ENCODE measurements at regions not wholly inside any gene's neighbourhood (a gene's known extent, or its start where the extent isn't known, plus 50 kb on each side); places are given as distances from the start of the nearest gene placed in this dataset.
A peak's percentile ranks its signal among the peaks of the same experiment; 100 is the strongest.

- peak; percentile 1 for DNase-seq (ENCODE audit: low read depth)
- TF ChIP-seq, protein P1, sequence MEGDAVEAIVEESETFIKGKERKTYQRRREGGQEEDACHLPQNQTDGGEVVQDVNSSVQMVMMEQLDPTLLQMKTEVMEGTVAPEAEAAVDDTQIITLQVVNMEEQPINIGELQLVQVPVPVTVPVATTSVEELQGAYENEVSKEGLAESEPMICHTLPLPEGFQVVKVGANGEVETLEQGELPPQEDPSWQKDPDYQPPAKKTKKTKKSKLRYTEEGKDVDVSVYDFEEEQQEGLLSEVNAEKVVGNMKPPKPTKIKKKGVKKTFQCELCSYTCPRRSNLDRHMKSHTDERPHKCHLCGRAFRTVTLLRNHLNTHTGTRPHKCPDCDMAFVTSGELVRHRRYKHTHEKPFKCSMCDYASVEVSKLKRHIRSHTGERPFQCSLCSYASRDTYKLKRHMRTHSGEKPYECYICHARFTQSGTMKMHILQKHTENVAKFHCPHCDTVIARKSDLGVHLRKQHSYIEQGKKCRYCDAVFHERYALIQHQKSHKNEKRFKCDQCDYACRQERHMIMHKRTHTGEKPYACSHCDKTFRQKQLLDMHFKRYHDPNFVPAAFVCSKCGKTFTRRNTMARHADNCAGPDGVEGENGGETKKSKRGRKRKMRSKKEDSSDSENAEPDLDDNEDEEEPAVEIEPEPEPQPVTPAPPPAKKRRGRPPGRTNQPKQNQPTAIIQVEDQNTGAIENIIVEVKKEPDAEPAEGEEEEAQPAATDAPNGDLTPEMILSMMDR (conservative IDR thresholded peaks at IDR 0.05; ENCODE audit: low read depth, low read length), result no peak
- no peak overlapping the region for H3K4me3 ChIP-seq (ENCODE audit: low read depth, low read length)
These were observed 419.7 kb upstream of the CNTN5 start for GRCh38 chr11:98600786-98601773.

DNA sequence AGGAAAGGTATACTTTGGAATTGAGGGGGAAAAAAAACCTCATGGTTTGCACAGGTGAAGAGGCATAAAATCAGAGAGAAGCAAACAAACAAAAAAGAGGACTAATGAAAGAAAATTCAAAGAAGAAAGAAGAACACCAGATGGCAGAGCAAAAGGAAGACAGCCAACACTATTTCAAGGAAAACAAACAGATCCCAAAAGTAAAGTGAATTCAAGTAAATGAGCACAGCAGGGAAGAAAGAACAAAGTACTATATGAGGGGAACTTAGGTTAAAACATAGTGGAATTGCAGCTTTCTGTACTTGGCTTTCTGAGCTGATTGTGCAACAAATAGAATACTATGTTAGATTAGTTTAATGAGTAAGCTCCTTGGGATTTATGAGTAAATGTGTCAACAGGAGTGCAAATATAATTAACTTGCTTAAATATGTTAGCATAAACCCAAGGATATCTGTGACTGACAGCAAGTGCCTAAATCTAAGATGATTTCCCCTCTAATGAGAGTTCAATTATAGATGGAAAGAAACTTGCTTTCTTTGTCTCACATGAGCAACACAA lies 404.6 kb upstream of the CNTN5 start:
- DNase-seq (ENCODE audit: low read depth), result peak; percentile 13
- TF ChIP-seq, protein P1 (conservative IDR thresholded peaks at IDR 0.05; ENCODE audit: low read depth, low read length), result no peak
- no peak overlapping the region for H3K4me3 ChIP-seq (ENCODE audit: low read depth, low read length)

- DNase-seq (ENCODE audit: low read depth), result no peak
- H3K4me3 ChIP-seq (ENCODE audit: low read depth, low read length), result no peak overlapping the region
- TF ChIP-seq, protein P1 (conservative IDR thresholded peaks at IDR 0.05; ENCODE audit: low read depth, low read length), result no peak
These were observed 399.0 kb upstream of the CNTN5 start for GRCh38 chr11:98621767-98622166.

DNA sequence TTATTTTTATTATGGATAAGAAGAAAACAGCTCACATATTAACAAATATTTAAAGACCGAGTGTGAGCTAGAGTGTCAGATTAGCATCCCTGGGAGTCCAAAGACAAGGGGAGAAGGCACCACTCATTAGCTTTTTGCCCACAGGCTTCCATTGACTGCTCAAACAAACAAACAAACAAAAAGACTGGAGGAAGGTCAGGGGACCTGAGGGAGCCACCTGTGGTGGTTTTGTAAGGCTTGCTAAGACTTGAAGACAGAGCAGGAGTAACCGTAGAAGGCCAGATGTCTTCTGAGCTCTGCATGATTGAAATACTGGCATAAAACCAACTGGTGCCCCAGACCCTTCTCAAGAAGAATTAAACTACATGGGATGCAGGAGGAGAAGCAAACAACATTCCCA lies 395.2 kb upstream of the CNTN5 start:
- TF ChIP-seq, protein P1 (conservative IDR thresholded peaks at IDR 0.05; ENCODE audit: low read depth, low read length), result no peak
- H3K4me3 ChIP-seq (ENCODE audit: low read depth, low read length), result no peak overlapping the region
- DNase-seq (ENCODE audit: low read depth), result no peak

DNA sequence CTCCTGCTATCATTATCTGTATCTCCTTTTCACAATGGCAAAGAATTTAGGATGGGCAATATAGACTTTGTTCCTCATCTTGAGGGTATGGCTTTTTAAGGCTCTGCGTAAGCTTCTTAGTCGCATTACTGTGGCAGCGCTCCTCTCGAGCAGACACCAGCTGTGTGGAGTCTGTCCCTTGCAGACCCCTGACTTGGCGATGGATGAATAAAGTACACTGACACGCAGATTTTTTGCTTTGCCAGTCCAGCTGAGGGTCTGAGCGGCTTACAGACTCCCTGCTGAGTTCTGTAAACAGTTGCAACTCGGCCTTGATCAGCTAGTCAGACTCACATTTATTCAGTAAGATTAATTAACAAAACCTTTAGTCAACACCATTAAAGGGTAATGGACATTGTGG lies 390.0 kb upstream of the CNTN5 start:
- TF ChIP-seq, protein P1 (conservative IDR thresholded peaks at IDR 0.05; ENCODE audit: low read depth, low read length), result no peak
- no peak for DNase-seq (ENCODE audit: low read depth)
- H3K4me3 ChIP-seq (ENCODE audit: low read depth, low read length), result no peak overlapping the region

DNA sequence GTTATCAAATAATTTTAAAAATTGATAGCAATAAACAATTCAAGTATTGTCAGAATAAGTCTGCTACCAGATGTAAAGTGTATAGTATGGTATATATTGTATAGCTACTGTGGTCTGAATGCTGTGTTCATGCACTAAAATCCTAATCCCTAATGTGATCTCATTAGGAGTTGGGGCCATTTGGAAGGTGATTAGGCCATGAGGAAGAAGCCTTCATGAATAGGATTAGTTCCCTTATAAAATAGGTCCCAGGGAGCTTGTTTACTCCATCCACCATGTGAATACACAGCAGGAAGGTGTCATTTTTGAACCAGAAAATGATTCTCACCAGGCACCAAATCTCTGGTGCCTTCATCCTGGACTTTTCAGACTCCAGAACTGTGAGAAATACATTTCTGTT lies 363.0 kb upstream of the CNTN5 start:
- no peak for DNase-seq (ENCODE audit: low read depth)
- TF ChIP-seq, protein P1 (conservative IDR thresholded peaks at IDR 0.05; ENCODE audit: low read depth, low read length), result no peak
- H3K4me3 ChIP-seq (ENCODE audit: low read depth, low read length), result no peak overlapping the region
